Endodermal cell (in vitro differentiated cells): ENCODE measurements at regions not wholly inside any gene's neighbourhood (a gene's known extent, or its start where the extent isn't known, plus 50 kb on each side); places are given as distances from the start of the nearest gene placed in this dataset.
"Not testable (repeated sequence)": the region's sequence is repeated elsewhere in the genome, so short reads cannot be mapped to it uniquely, and the experiment has no call there.

ENCODE experiments used
- DNase-seq: peaks from one replicate; pipeline ENCODE4 v3.0.0-alpha.2; 2017
- H3K27ac ChIP-seq: 2 replicates; pipeline ENCODE4 v1.5.1; 2013; ENCODE audit warnings: mild to moderate bottlenecking, low read depth, low read length, moderate library complexity
- H3K27me3 ChIP-seq: 2 replicates; pipeline ENCODE4 v1.6.1; 2013; ENCODE audit warnings: mild to moderate bottlenecking, low read length, moderate library complexity; ENCODE audit not compliant: insufficient read depth, control insufficient read depth, poor library complexity, severe bottlenecking
- H3K36me3 ChIP-seq: 2 replicates; pipeline ENCODE4 v1.7.0; 2013; ENCODE audit warnings: mild to moderate bottlenecking, low read length, moderate library complexity; ENCODE audit not compliant: control insufficient read depth, insufficient read depth
- H3K4me1 ChIP-seq: one replicate; pipeline ENCODE4 v1.7.0; 2013; ENCODE audit warnings: low read length; ENCODE audit not compliant: control insufficient read depth, insufficient read depth
- H3K4me3 ChIP-seq: 2 replicates; pipeline ENCODE4 v1.5.1; 2013; ENCODE audit warnings: mild to moderate bottlenecking, low read length, moderate library complexity
- H3K9ac ChIP-seq: 2 replicates; pipeline ENCODE4 v1.6.1; 2013; ENCODE audit warnings: mild to moderate bottlenecking, low read length, moderate library complexity; ENCODE audit not compliant: poor library complexity, severe bottlenecking; ENCODE audit errors: extremely low read depth
- H3K9me3 ChIP-seq: 2 replicates; pipeline ENCODE4 v1.6.1; 2013; ENCODE audit warnings: mild to moderate bottlenecking, low read length, moderate library complexity; ENCODE audit not compliant: control insufficient read depth
- H3K27ac Mint-ChIP-seq: 2 replicates; pipeline ENCODE4 v1.8.0; 2020; ENCODE audit warnings: mixed read lengths
- H3K27me3 Mint-ChIP-seq: 2 replicates; pipeline ENCODE4 v1.8.0; 2021; ENCODE audit warnings: mild to moderate bottlenecking, mixed read lengths; ENCODE audit not compliant: insufficient read depth
- H3K36me3 Mint-ChIP-seq: 2 replicates; pipeline ENCODE4 v1.8.0; 2020; ENCODE audit warnings: low read depth, mixed read lengths
- H3K4me1 Mint-ChIP-seq: 2 replicates; pipeline ENCODE4 v1.8.0; 2020; ENCODE audit warnings: mixed read lengths
- H3K4me3 Mint-ChIP-seq: 2 replicates; pipeline ENCODE4 v1.8.0; 2020; ENCODE audit warnings: mild to moderate bottlenecking, moderate library complexity, mixed read lengths
- H3K9me3 Mint-ChIP-seq: 2 replicates; pipeline ENCODE4 v1.8.0; 2020; ENCODE audit warnings: mild to moderate bottlenecking, mixed read lengths
- CTCF ChIP-seq: fragments of 200-600 bp; sonication (generic); conservative IDR thresholded peaks from 2 replicates; pipeline ENCODE4 v1.5.0; 2021; ENCODE audit warnings: antibody characterized with exemption, mild to moderate bottlenecking
- WGBS, 2 experiments: methylation state at CpG; one replicate each; pipeline versions ENCODE4 v1.1.5 to v1.1.7; 2013; ENCODE audit warnings: missing lambda C conversion rate in 2 of 2, mixed read lengths in 1 of 2; ENCODE audit not compliant: insufficient coverage in 1 of 2, insufficient read length in 1 of 2; 5-methylcytosine and 5-hydroxymethylcytosine counted together

GRCh38 chr6:121697921-121698320 is 262.5 kb downstream of the GJA1 start:
- no peaks in the 10 kb centered on the region for H3K27me3 Mint-ChIP-seq
- no peaks in the 10 kb centered on the region for H3K36me3 Mint-ChIP-seq
- H3K27ac Mint-ChIP-seq, result no peak overlapping the region

DNA sequence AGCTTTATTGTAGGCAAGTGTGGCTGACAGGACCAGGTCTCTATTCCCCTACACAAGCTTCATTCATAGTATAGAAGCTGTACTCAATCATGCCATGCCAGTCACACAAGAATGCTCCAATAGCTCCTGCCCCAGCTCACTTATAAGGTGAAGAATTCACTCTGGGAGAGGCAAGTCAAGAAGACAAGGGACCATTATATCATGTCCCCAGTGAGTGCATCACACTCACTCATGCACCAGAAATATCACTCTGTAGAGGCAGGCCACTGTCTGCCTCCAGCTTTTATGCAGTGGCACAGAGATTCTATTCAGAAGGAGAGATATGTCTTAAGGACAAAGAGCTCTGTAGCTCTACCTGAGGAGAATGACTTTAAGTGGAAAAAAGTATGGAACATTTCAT is 263.2 kb downstream of the GJA1 start:
- TF ChIP-seq CTCF, result no peak

More at GRCh38 chr6:121697921-121698320, 262.5 kb downstream of the GJA1 start:
- Histone ChIP-seq H3K27me3 (no peaks in the 10 kb centered on the region), H3K4me1 (no peaks in the 10 kb centered on the region), H3K9me3 (peaks cover 3% of the 10 kb centered on the region), H3K36me3 (no peaks in the 10 kb centered on the region), H3K4me3 (no peak overlapping the region), H3K27ac (no peak overlapping the region), H3K9ac (no peak overlapping the region)
- no peak for DNase-seq
- 55 to 90% methylated on average over 2 to 5 of the region's 6 CpGs for WGBS, 2 experiments
- no peak overlapping the region for H3K4me3 Mint-ChIP-seq
- peaks cover 9% of the 10 kb centered on the region for H3K9me3 Mint-ChIP-seq
- TF ChIP-seq CTCF, result no peak
- H3K4me1 Mint-ChIP-seq, result peaks cover 3% of the 10 kb centered on the region

GRCh38 chr6:121703129-121703528 is 267.7 kb downstream of the GJA1 start:
- not testable (repeated sequence) for H3K27ac ChIP-seq, H3K27me3 Mint-ChIP-seq, H3K27ac Mint-ChIP-seq, H3K4me1 Mint-ChIP-seq, H3K4me3 Mint-ChIP-seq, H3K9ac ChIP-seq, DNase-seq, H3K36me3 Mint-ChIP-seq, H3K36me3 ChIP-seq, H3K9me3 ChIP-seq, H3K27me3 ChIP-seq, H3K4me1 ChIP-seq, H3K4me3 ChIP-seq
- H3K9me3 Mint-ChIP-seq, result peaks cover 32% of the 10 kb centered on the region
- WGBS, 2 experiments, result 89 to 95% methylated on average over 4 to 8 of the region's 8 CpGs

More for the DNA sequence above, 263.2 kb downstream of the GJA1 start:
- peaks cover 15% of the 10 kb centered on the region for H3K9me3 Mint-ChIP-seq
- DNase-seq, result no peak
- Histone ChIP-seq H3K27ac (no peak overlapping the region), H3K9me3 (peaks cover 5% of the 10 kb centered on the region), H3K27me3 (no peaks in the 10 kb centered on the region), H3K4me3 (no peak overlapping the region), H3K4me1 (no peaks in the 10 kb centered on the region), H3K9ac (no peak overlapping the region), H3K36me3 (no peaks in the 10 kb centered on the region)
- H3K36me3 Mint-ChIP-seq, result peaks cover under 1% of the 10 kb centered on the region
- no peak overlapping the region for H3K27ac Mint-ChIP-seq
- no peaks in the 10 kb centered on the region for H3K27me3 Mint-ChIP-seq
- H3K4me1 Mint-ChIP-seq, result peaks cover 3% of the 10 kb centered on the region
- no peak overlapping the region for H3K4me3 Mint-ChIP-seq

- Mint-ChIP-seq H3K4me3 (no peak overlapping the region), H3K27me3 (no peaks in the 10 kb centered on the region), H3K36me3 (no peaks in the 10 kb centered on the region), H3K27ac (peak overlapping the region; percentile 27), H3K9me3 (peaks cover 12% of the 10 kb centered on the region), H3K4me1 (peaks cover 4% of the 10 kb centered on the region)
- Histone ChIP-seq H3K4me1 (no peaks in the 10 kb centered on the region), H3K27ac (no peak overlapping the region), H3K9ac (no peak overlapping the region), H3K4me3 (no peak overlapping the region), H3K36me3 (no peaks in the 10 kb centered on the region), H3K9me3 (no peaks in the 10 kb centered on the region), H3K27me3 (no peaks in the 10 kb centered on the region)
- DNase-seq, result no peak
- TF ChIP-seq CTCF, result no peak
- WGBS, 2 experiments, result 96% methylated on average over 3 of the region's 3 CpGs; no CpG with 5 or more reads in 1 of the 2 experiments
Measured at GRCh38 chr6:121711472-121711871, 276.0 kb downstream of the GJA1 start.
